ENCODE measurements at regions not wholly inside any gene's neighbourhood (a gene's known extent, or its start where the extent isn't known, plus 50 kb on each side); places are given as distances from the start of the nearest gene placed in this dataset.
A peak's percentile ranks its signal among the peaks of the same experiment; 100 is the strongest.

DNA sequence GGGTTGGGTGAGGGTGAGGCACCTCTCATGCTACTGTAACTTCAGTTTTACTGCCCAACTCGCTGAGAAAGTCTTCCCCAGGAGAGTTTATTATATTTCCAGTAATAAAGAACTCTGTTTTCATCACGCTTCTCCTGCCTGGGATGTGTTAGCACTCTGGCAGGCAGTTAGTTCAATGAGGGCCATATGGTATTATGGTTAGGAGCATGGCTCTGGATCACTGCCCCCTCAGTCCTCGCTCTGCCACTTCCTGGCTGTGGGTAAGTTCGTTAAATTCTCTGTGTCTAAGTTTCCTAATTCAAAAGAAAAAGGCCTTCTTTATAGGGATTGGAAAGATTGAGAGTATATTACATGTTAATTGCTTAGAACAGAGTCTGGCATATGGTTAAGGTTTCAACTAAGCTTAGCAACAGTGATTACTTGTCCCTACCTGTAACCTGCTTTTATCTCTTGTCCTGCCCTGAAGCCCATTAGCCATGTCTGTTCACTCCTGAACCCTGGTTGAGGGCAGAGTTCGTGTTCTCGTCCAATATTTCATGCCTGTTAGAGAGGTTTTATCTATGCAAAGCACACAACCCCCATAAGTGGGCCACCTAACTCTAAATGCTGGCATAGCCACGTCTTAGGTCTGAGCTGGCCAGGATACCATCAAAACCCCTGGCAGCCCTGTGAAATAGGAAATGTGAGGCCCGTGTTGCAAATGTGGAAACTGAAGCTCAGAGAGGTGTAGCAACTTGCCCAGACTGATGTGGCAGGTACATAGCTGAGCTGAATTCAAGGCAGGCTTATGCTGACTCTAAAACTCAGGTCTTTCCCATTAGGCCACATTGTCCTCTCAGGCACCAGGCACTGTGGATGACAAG is 342.5 kb upstream of the JARID2 start:
- no peak for DNase-seq (ENCODE audit: low read depth)

DNA sequence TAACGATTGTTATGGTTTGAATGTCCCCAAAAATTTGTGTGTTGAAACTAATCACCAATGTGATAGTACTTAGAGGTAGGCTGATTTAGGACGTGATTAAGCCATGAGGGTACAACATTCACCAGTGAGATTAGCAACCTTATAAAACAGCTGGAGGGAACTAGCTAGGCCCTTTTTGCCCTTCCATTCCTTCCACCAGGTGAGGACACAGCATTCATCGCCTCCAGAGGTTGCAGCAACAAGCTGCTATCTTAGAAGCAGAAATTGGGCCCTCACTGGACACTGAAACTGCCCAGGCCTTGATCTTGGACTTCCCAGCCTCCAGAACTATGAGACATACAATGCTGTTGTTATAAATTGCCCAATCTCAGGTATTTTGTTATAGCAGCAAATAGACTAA is 340.7 kb upstream of the JARID2 start:
- no peak for DNase-seq (ENCODE audit: low read depth)

DNA sequence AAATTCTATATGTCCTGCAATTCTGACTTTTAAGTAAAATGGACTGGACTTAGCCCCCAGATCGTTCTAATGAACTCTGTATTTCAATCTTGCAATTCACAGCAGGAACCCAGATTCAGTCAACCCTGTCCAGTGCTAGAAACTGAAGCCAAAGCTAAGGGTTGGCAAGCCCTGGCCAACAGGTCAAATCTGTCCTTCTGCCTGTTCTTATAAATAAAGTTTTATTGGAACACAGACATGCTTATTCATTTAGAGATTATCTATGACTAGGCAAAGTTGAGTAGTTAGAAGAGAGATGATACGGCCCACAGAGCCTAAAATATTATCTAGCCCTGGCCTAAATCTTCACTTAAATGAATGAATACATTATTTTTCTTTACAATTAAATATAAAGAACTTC is 339.2 kb upstream of the JARID2 start:
- no peak for DNase-seq (ENCODE audit: low read depth)

DNA sequence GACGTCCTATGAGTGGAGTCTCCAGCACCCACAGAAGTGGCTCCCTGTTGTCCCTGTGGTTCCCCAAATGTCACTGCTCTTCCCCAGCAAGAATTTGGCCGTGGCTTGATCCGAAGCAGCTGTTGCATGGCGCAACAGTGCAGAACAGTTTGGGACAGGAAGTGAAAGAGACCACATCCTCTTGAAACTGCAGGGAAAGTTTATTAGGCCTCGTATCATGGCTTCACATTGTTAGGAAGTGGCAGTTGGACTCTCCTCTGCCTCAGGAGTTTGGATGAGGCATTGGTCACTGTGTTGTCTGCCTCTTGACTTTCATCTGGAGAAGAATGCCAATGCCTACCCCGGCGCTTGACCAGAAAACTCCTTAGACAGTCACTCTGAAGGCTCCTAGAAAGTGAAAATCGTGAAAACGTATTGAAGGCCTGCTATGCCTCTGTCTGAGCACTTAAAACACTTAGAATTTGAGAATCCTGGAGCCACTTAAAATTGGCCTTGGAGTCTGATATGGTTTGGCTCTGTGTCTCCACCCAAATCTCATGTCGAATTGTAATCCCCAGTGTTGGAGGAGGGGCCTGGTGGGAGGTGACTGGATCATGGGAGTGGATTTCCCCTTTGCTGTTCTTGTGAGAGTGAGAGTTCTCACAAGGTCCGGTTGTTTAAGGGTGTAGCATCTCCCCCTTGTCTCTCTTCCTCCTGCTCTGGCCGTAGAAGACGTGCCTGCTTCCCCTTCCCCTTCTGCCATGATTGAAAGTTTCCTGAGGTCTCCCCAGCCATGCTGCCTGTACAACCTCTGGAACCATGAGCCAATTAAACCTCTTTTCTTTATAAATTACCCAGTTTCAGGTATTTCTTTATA is 334.9 kb upstream of the JARID2 start:
- peak; percentile 28 for DNase-seq (ENCODE audit: low read depth)

DNA sequence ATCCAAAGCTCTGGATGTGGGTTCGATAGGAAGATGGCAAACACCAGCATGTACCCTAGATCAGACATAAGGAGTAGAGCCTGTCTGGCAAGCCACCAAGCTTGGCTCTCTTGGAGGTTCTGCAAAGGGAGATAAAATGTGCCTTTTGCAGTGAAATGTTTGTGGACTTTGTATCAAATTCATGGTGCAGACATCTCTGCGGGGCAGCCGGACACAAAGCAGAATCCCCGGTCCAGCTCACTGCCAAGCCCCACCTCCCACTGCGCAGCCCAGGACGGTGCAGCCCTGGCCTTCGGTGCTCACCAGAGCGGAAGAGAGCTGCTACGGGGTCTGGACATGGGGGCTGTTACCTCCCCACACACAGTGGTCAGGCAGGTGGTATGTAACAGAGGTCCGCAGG is 333.6 kb upstream of the JARID2 start:
- DNase-seq (ENCODE audit: low read depth): no peak

DNA sequence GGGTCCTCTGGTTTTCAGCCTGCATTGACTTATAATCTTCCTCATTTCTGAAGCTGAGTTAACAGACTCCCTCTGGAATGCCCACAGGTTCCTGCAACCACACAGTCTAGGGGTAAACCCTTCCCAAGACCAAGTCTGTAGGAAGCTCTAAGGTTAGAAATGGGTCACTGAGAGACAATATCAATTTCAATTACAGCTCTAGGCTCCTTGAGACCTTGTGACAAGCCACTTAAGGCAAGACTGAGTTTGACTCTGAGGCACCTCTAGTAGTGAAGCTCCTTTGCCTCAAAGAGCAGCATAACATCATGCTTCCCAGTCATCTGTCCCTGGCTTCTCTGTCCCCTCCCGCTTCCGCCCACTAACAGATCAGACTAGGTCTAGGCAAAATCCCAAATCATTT is 333.2 kb upstream of the JARID2 start:
- no peak for DNase-seq (ENCODE audit: low read depth)

DNA sequence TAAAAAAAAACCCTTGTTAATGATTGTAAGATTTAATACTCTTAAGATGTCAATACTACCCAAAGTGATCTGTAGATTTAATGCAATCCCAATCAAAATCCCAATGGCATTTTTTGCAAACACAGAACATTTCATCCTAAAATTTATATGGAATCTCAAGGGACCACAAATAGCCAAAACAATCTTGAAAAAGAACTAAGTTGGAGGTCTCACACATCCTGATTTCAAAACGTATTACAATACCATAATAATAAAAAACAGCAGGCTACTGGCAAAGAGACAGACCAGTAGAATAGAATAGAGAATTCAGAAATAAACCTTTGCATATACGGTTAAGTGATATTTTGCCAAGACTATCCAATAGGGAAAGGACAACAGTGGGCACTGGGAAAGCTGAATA is 331.9 kb upstream of the JARID2 start:
- no peak for DNase-seq (ENCODE audit: low read depth)

DNA sequence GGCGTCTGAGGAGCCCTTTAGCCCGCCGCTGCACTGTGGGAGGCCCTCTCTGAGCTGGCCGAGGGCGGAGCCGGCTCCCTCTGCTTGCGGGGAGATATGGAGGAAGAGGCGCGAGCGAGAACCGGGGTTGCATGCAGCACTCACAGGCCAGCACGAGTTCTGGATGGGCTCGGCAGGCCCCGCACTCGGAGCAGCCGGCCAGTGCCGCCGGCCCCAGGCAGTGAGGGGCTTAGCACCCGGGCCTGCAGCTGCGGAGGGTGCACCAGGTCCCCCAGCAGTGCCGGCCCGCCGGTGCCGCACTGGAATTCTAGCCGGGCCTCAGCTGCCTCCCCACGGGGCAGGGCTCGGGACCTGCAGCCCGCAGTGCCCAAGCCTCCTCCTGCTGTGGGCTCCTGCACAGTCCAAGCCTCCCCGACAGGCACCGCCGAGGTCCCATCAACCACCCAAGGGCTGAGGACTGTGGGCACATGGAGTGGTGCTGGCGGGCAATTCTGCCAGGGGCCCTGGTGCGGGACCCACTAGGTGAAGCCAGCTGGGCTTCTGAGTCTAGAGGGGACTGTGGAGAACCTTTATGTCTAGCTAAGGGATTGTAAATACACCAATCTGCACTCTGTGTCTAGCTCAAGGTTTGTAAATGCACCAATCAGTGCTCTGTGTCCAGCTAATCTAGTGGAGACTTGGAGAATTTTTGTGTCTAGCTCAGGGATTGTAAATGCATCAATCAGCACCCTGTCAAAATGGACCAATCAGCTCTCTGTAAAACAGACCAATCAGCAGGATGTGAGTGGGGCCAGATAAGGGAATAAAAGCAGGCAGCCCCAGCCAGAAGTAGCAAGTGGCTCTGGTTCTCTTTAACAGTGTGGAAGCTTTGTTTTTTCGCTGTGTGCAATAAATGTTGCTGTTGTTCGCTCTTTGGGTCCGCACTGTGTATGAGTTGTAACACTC is 329.7 kb upstream of the JARID2 start:
- DNase-seq (ENCODE audit: low read depth): no peak

DNA sequence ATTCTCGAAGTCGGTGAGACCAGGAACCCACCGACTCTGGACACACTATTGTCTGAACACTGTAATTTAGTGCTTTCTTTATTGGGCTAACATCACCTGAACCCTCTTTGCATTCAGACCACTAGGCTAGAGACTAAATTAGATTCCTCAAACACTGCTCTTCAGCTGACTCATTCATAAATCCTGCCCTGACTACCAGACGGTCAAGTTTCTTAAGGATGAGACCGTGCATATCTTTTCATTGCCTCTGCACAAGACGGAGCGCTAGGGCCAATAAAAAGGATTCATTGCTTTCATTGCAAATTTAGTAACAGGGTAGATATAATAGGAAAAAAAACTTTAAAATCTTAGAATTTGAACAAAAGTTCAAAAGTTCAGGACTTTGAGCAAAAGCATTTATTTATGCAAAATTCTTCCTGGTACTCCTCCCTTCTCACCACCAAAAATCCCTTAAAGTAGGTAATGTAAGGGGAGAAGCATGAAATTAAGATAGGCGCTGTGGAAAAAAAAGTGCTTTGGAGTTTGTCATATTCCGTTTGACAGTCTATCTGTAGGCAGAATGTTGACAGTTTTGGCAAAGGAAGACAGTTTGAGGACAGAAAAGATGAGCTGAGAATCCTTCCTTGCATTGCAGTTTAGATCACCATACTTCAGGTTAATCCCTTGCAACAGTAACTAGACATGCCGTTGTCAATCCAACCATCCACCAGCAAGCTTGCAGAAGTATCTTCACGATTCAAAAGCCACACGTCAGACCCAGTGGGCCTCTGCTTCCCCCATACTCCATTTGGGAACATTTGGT is 328.6 kb upstream of the JARID2 start:
- DNase-seq (ENCODE audit: low read depth): no peak

DNA sequence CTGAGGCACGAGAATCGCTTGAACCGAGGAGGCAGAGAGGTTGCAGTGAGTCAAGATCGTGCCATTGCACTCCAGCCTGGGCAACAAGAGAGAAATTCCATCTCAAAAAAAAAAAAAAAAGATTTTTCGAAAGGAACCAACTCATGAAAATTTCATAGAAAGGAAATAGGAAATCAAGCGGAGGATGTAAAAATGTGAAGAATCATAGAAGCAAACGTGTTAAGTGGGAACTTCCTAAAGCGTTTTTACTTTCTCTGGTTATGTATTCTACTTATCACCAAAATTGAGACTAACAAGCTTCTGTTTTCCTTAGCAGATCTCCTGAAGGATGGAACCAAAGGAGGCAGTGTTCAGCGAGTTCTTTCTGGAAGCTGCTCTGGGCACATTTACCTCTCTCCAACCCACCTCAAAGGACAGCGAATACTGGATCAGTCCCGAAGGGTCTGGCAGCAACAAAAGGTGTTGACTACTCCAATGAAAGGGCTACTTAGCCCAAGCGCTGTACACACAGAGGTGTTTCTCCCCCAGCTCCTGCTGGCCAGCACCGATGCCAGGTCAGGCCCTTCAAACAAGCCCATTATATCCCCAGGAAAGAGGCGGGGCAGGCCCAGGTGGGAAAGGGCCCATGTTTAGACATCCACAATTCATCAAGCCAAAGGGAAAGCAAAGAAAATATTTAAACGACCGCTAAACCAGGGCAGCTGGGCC is 327.5 kb upstream of the JARID2 start:
- DNase-seq (ENCODE audit: low read depth): no peak

DNA sequence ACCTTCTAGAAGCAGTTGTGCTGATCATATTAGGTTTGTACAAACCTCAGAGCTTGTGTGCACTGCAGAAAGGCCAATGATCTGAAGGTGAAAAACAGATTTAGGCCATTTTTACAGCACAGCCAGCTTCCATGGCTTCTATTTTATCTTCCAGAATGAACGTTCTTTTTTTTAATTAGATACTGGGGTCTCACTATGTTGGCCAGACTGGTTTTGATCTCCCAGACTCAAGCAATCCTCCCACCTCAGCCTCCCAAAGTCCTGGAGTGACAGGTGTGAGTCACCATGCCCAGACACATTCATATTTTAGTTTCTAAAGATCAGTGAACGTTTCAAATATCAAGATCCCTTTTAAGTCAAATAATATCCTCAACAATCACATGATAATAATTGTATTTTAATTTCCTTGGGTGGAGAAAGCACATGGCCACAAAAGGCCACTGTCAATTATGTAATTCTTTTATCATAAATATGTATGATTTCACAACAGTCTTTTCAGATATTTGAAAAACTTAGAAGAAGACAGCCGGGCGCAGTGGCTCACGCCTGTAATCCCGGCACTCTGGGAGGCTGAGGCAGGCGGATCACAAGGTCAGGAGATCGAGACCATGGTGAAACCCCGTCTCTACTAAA is 326.7 kb upstream of the JARID2 start:
- no peak for DNase-seq (ENCODE audit: low read depth)

DNA sequence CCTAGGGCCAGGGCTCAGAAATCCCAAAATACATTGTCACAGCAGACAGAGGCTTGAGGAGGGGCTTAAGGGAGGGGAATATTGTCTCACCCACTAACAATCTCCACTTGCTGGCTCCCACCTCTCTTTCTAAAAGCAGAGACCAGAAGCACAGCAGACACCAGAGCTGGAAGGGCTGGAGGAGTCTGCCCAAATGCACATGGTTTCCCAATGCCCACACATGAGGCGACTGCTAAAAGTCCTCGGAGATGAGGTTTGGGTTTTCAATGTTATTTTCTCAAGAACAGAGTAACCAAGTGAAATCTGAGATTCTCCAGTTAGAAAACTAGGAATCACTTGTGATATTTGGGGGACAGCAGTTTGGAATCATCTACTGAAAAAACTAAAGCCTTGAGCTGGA is 325.6 kb upstream of the JARID2 start:
- no peak for DNase-seq (ENCODE audit: low read depth)

DNA sequence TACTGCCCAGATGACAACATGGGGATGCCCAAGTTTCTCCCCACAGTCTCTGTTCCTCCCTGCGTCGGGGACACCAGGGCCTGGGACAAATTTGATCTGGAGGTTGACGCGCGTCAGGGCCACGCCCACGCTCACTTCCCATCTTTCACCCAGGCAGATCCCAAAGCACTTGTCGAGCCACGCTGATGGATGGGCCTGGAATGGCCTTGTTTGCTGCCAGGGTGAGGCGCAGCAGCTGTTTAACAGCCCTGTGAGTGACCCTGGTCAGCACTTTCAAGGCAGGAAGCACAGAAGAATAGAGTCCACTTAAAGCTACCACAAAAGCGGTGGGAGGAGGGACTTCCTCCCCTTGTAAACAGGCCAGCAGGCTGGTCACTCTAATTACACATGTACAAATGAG is 324.7 kb upstream of the JARID2 start:
- no peak for DNase-seq (ENCODE audit: low read depth)

DNA sequence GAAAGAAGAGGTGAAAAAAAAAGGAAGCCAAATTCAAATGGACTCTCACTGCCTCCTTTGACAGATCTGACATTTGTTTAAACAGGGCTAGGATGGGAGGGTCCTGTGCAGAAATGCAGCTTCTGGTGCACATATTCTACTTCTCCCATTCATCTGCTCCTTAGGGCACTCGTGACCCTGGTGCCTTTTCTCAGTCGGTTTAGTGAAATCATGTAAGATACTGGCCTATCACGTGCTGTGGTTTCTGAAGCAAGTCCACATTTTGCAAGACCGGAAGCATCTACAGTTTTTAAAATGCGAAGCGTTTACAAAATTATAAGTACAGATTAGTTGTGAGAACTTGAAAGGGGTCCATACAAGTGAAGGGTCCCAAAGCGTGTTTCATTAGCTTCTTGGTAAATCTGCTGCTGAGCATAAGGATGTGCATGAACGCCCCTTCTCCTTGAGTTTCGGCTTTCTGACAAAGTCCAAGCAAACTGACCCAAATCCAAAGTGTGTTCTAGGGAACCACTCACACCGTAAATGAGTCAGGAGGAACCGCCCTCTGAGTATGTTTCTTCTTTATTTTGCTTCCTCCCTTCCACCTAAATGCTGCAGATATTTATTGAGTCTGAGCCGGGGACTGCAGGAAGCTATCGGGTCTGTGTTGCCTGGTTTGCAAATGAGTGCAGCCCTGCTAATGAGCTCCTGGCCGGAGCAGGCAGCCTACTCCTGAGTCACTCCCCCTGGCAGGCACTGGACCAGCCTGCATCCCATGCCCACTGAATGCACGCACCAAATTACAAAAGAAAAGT is 323.8 kb upstream of the JARID2 start:
- DNase-seq (ENCODE audit: low read depth): peak; percentile 62

DNA sequence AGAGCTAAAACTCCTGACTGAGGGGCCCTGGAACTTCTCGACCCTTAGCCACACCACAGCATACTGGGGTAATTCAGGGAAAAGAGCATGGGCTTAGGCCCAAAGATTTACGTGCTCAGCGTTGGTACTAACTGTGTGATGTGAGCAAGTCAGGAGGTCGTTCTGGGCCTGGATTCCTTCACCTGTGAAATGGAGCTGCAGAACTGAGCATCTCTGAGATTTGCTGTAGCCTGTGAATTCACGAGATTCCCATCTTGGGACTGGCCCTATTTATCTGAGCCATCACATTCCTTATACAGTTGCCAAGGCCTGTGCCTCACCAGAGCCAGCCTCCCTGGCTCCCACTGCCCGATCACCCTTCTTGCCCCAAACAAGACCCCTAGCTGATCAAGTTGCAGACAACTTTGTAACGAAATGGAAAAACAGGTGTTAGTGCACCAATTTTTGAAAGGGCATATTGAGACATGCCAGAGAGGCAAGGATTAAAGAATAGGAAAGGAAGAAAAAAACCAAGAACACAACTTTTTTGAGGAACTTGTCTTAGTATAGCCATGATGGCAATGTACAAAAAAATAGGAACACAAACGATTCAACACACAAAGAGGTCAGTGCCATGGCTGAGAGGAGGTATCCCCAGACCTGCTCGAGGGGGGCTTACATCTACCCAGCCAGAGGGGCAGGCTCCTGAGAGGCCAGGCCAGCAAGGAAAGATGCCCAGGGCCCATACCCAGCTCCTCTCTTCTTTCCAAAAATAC is 323.0 kb upstream of the JARID2 start:
- DNase-seq (ENCODE audit: low read depth): no peak

DNA sequence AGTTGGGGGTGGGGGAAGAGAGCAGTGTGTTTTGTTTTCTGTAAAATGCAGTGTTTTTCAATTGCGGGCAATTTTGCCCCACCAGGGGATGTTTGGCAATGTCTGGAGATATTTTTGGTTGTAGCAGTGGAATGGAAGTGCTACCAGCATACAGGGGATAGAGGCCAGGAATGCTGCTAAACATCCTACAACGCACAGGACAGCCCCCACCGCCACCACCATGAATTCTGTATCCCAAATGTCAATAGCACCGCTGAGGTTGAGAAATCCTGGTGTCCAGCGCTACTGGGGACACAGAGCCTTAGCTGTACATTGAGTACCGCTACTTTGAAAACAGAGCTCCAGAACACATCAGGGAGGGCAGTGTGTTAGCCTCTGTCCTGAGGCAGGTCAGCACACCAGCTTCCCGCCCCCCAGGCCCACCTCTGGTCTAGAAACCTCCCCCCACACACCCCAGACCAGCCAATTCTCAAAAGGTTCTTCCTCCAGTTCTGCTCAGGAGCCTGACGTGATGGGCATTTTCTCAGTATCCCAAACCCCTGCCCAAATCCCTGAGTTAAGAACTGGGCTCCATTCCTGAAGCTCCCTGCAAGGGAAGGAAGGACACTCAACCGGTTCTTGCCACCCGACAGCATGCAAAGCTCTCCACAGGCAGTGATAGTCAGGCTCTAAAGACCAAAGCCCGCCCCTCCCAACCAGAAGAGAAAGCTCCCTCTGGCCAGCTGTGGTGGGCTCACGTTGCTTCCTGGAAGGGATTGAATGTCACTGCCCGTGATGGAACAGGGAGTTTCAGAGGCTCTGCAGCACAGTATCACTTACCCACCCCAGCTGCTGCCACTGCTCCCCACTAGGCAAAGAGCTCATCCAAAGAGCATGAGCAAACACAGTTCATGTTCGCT is 321.5 kb upstream of the JARID2 start:
- DNase-seq (ENCODE audit: low read depth): peak; percentile 12

DNA sequence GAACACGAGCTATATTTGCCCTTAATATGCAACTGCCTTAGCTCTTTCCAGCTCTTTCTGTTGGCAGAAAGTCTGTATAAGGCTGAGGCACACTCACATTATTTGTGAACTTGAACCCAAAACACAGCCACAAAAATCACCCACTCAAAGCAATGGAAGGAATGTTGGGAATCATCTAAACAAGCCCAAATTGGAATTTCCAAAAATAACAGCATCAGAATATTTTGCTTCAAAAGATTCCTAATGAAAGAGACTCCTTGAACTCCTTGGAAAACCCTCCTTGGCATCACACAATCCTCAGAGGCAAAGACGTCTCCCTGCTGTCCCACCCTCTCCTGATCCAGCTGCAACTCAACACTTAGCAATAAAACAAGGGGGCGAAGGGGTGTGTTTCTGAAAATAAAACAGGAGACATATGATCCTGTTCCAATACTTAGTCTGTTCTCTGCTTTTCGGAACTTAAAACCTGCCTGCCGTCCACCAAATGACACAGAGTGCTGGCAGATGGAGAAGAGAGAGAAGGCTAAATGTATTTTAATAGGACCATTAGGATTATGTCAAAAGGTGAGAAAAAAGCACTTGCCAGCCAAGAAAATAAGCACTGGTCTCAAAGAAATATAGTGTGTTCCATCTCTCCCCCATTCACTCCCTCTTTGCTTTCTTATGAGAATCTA is 320.7 kb upstream of the JARID2 start:
- DNase-seq (ENCODE audit: low read depth): no peak

Data from Daoy (cell line).